ENCODE measurements at regions not wholly inside any gene's neighbourhood (a gene's known extent, or its start where the extent isn't known, plus 50 kb on each side); places are given as distances from the start of the nearest gene placed in this dataset.

DNA sequence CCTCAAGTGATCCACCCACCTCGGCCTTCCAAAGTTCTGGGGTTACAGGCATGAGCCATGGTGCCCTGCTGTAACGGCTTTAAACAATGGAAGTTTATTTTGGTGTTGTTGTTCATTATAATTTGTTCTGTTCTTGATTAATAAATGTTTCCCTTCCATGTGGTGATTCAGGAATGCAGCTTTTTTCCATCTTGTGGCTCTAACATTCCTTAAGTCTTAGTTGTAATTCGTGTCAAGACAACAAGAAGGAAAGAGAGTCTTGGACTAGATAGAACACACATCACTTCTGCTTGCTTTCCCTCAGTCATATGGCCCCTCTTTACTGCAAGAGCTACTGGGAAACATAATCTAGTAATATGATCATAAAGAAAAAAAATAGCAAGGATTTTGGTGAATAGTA, 211.6 kb downstream of the SLC6A15 start:
- H3K9me3 ChIP-seq (ENCODE audit: control insufficient read depth, insufficient read depth, low read length), result no peaks in the 10 kb centered on the region
- no peak for DNase-seq

More for the DNA sequence above, 211.6 kb downstream of the SLC6A15 start:
- Histone ChIP-seq H2BK20ac (ENCODE audit: low read depth, low read length) (no peak overlapping the region), H3K4me3 (ENCODE audit: insufficient read depth, low read depth, low read length) (no peak overlapping the region), H3K4ac (ENCODE audit: low read depth, low read length) (no peak overlapping the region), H3K23ac (ENCODE audit: low read depth, low read length) (no peak overlapping the region), H2AK9ac (replicated peaks; ENCODE audit: low read depth, low read length, poor library complexity) (no peak overlapping the region), H2AK5ac (ENCODE audit: low read depth, low read length) (no peak overlapping the region), H4K91ac (ENCODE audit: insufficient read depth, low read depth, low read length) (no peak overlapping the region), H3K36me3 (ENCODE audit: control insufficient read depth, insufficient read depth, low read length) (no peaks in the 10 kb centered on the region), H3K27me3 (ENCODE audit: control insufficient read depth, insufficient read depth, low read length) (no peaks in the 10 kb centered on the region), H3K9ac (ENCODE audit: low read depth, low read length) (no peak overlapping the region), H3K56ac (ENCODE audit: extremely low read depth, insufficient read depth, low read length) (no peak overlapping the region), H4K8ac (ENCODE audit: low read depth in 2 of 2, low read length in 2 of 2) (no peak overlapping the region), H2BK15ac (ENCODE audit: low read depth, low read length) (no peak overlapping the region), H3K27ac (ENCODE audit: insufficient read depth, low read length) (no peak overlapping the region), H3K9me1 (ENCODE audit: insufficient read depth, low read length) (no peaks in the 10 kb centered on the region), H2BK120ac (ENCODE audit: low read depth, low read length) (no peak overlapping the region), H2BK5ac (ENCODE audit: low read depth, low read length, poor library complexity, severe bottlenecking) (no peak overlapping the region), H3K18ac (ENCODE audit: low read depth, low read length) (no peak overlapping the region), H3K14ac (replicated peaks; ENCODE audit: low read depth, low read length) (no peak overlapping the region), H4K20me1 (ENCODE audit: insufficient read depth, low read length) (no peaks in the 10 kb centered on the region), H3K4me2 (ENCODE audit: low read depth, low read length) (no peak overlapping the region), H2AFZ (replicated peaks; ENCODE audit: low read length, poor library complexity) (no peak overlapping the region), H3K79me1 (ENCODE audit: low read depth in 1 of 2, low read length in 2 of 2) (no peaks in the 10 kb centered on the region), H3K4me1 (ENCODE audit: control insufficient read depth, insufficient read depth, low read length) (no peaks in the 10 kb centered on the region), H4K5ac (ENCODE audit: low read depth, low read length) (no peak overlapping the region)
- ChIA-PET CTCF (no interaction called here), POLR2A (ENCODE audit: unreplicated experiment) (no interaction called here)
- no TSS peak for BruUV-seq (replicated peaks)
- intact Hi-C loops (cut with micrococcal nuclease), result no loop called here
- TF ChIP-seq BHLHE40 (IDR thresholded peaks at IDR 0.05; ENCODE audit: low read depth, low read length), result no peak
- dilution Hi-C loops (cut with HindIII; ENCODE audit: low sequenced_read_pairs, unreplicated experiment), result no loop called here
- no CpG with 5 or more reads among the region's 3 CpGs for WGBS, 2 experiments (ENCODE audit: extremely low coverage in 2 of 2, insufficient read length in 1 of 2)
- in situ Hi-C loops (cut with MboI; ENCODE audit: low sequenced_read_pairs), result no loop called here
- no peak for ATAC-seq (ENCODE audit: low read depth)

All from IMR-90 (cell line).